Suppressor macrophage treated with lipopolysaccharide for 1 hour (primary cell): ENCODE measurements at regions not wholly inside any gene's neighbourhood (a gene's known extent, or its start where the extent isn't known, plus 50 kb on each side); places are given as distances from the start of the nearest gene placed in this dataset.
A peak's percentile ranks its signal among the peaks of the same experiment; 100 is the strongest.

Source experiments
- DNase-seq, 3 donors: peaks; one replicate each; pipeline ENCODE4 v3.0.0-alpha.2; 2020 to 2022

DNA sequence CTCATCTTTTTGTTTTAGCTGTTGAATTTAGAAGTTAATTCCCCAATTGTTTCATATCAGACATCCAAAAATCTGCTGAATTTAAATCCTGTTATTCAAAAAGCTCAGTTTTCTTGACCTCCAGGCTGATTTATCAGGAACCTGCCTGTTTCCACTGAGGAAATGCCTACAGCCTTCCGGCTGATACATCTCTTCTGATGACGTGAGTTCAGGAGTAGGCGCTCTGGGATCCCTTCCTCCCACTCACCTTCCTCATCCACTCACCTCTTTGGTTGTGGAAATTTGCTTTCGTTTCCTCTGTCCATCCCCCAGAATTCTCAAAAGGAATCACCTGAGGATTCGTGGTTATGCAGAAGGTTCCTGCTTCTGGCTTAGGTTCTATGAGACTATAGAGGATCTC lies 55.4 kb upstream of the ALDH1A3 start:
- DNase-seq: peak in 1 of 3 donors; percentile 2

DNA sequence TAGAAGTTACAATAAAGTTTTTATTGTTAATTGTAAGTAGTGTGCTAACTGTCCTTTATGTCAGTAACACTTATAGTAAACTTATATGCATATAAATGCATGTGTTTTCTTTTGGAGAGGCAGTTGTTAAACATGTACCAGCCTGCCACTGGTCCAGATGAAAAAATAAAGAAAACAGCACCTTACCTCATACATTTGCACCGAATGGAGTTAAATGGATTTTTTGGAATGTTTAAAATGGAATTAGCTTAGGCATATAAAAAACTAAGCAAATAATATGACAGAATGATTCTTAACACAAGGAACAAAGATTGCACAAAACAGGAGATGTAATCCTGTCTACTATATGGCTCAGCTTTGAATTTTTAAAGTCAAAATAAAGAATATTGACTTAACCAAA lies 50.2 kb upstream of the ALDH1A3 start:
- no peak for DNase-seq
